ENCODE measurements at regions not wholly inside any gene's neighbourhood (a gene's known extent, or its start where the extent isn't known, plus 50 kb on each side); places are given as distances from the start of the nearest gene placed in this dataset.

GRCh38 chr2:236935083-236935482 lies 150.6 kb upstream of the COPS8 start:
- TF ChIP-seq, protein P1, sequence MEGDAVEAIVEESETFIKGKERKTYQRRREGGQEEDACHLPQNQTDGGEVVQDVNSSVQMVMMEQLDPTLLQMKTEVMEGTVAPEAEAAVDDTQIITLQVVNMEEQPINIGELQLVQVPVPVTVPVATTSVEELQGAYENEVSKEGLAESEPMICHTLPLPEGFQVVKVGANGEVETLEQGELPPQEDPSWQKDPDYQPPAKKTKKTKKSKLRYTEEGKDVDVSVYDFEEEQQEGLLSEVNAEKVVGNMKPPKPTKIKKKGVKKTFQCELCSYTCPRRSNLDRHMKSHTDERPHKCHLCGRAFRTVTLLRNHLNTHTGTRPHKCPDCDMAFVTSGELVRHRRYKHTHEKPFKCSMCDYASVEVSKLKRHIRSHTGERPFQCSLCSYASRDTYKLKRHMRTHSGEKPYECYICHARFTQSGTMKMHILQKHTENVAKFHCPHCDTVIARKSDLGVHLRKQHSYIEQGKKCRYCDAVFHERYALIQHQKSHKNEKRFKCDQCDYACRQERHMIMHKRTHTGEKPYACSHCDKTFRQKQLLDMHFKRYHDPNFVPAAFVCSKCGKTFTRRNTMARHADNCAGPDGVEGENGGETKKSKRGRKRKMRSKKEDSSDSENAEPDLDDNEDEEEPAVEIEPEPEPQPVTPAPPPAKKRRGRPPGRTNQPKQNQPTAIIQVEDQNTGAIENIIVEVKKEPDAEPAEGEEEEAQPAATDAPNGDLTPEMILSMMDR (IDR thresholded peaks at IDR 0.05), result no peak
- TF ChIP-seq, protein P2, sequence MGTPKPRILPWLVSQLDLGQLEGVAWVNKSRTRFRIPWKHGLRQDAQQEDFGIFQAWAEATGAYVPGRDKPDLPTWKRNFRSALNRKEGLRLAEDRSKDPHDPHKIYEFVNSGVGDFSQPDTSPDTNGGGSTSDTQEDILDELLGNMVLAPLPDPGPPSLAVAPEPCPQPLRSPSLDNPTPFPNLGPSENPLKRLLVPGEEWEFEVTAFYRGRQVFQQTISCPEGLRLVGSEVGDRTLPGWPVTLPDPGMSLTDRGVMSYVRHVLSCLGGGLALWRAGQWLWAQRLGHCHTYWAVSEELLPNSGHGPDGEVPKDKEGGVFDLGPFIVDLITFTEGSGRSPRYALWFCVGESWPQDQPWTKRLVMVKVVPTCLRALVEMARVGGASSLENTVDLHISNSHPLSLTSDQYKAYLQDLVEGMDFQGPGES (IDR thresholded peaks at IDR 0.05; ENCODE audit: low read depth, low read length), result no peak
- TF ChIP-seq SMC3 (IDR thresholded peaks at IDR 0.05; ENCODE audit: low read depth, low read length) (no peak), MXI1 (IDR thresholded peaks at IDR 0.05; ENCODE audit: low read depth, low read length) (no peak), GABPA (IDR thresholded peaks at IDR 0.05; ENCODE audit: low read depth) (no peak), POLR2AphosphoS5 (IDR thresholded peaks at IDR 0.05; ENCODE audit: low read depth, low read length) (no peak), FOXM1 (IDR thresholded peaks at IDR 0.05; ENCODE audit: low read depth) (no peak), RAD21 (IDR thresholded peaks at IDR 0.05; ENCODE audit: low read length) (no peak), RFX5 (IDR thresholded peaks at IDR 0.05; ENCODE audit: low read length) (no peak), JUND (IDR thresholded peaks at IDR 0.05) (no peak), ZBTB33 (IDR thresholded peaks at IDR 0.05; ENCODE audit: borderline replicate concordance, low read depth) (no peak), TEAD4 (IDR thresholded peaks at IDR 0.05; ENCODE audit: borderline replicate concordance, insufficient read depth) (no peak)
- TF ChIP-seq, protein P3, sequence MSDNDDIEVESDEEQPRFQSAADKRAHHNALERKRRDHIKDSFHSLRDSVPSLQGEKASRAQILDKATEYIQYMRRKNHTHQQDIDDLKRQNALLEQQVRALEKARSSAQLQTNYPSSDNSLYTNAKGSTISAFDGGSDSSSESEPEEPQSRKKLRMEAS (IDR thresholded peaks at IDR 0.05; ENCODE audit: low read depth), result no peak
- TF ChIP-seq, protein P4, sequence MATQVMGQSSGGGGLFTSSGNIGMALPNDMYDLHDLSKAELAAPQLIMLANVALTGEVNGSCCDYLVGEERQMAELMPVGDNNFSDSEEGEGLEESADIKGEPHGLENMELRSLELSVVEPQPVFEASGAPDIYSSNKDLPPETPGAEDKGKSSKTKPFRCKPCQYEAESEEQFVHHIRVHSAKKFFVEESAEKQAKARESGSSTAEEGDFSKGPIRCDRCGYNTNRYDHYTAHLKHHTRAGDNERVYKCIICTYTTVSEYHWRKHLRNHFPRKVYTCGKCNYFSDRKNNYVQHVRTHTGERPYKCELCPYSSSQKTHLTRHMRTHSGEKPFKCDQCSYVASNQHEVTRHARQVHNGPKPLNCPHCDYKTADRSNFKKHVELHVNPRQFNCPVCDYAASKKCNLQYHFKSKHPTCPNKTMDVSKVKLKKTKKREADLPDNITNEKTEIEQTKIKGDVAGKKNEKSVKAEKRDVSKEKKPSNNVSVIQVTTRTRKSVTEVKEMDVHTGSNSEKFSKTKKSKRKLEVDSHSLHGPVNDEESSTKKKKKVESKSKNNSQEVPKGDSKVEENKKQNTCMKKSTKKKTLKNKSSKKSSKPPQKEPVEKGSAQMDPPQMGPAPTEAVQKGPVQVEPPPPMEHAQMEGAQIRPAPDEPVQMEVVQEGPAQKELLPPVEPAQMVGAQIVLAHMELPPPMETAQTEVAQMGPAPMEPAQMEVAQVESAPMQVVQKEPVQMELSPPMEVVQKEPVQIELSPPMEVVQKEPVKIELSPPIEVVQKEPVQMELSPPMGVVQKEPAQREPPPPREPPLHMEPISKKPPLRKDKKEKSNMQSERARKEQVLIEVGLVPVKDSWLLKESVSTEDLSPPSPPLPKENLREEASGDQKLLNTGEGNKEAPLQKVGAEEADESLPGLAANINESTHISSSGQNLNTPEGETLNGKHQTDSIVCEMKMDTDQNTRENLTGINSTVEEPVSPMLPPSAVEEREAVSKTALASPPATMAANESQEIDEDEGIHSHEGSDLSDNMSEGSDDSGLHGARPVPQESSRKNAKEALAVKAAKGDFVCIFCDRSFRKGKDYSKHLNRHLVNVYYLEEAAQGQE (IDR thresholded peaks at IDR 0.05; ENCODE audit: low read depth, low read length), result no peak
